ENCODE measurements at regions not wholly inside any gene's neighbourhood (a gene's known extent, or its start where the extent isn't known, plus 50 kb on each side); places are given as distances from the start of the nearest gene placed in this dataset.

DNA sequence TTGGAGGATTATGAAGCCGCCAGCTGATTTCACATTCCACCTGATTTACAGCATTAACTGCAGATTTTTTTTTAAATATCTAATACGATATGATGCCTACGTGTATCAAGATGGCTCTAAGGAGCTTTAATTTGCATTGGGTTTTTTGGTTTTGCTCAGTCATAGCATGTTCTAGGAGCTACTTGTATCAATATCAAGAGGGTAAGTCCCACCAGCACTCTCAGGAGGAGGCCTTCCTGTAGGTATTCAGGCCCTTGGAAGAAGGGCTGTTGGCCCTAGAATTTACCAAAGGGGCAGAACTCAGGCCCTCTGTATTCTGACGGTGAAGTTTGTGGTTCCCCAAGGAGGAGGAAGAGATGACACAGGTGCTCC is 97.2 kb upstream of the IPO5 start:
- DNase-seq, result no peak
- H2AFZ ChIP-seq (ENCODE audit: low read length), result no peak overlapping the region

DNA sequence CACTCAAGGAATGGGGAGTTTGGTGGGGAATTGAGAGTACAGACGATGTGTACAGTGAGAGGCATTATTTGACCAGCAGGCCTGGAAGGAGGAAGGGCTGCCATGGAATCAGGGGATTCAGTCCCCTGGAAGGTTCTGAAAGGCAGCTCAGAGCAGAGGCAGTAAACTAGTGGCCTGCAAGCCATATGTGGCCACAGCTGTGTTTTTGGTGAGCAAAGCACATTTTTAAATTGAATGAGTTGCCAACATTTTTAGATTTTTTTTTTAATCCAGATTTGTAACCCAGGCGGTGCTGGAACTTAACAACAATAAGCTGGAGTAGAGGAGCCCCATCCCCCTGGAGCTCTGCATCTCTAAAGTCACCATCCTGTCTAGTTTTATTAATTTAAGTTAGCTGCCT is 95.3 kb upstream of the IPO5 start:
- Histone ChIP-seq H3K79me2 (ENCODE audit: low read length) (no peaks in the 10 kb centered on the region), H3K4me1 (ENCODE audit: low read length) (peaks cover 9% of the 10 kb centered on the region), H3K27ac (ENCODE audit: low read length) (no peak overlapping the region), H3K4me3 (ENCODE audit: low read length) (no peak overlapping the region), H3K36me3 (ENCODE audit: insufficient read depth, low read length) (no peaks in the 10 kb centered on the region), H3K4me2 (ENCODE audit: low read depth, low read length, poor library complexity, severe bottlenecking) (no peak overlapping the region), H3K9me2 (replicated peaks; ENCODE audit: insufficient read depth, low read length) (no peaks in the 10 kb centered on the region), H3K27me3 (ENCODE audit: low read length) (no peaks in the 10 kb centered on the region), H3K9me3 (ENCODE audit: low read length) (no peaks in the 10 kb centered on the region), H4K20me1 (ENCODE audit: insufficient read depth, low read depth, low read length) (no peaks in the 10 kb centered on the region), H3K9ac (ENCODE audit: low read length) (no peak overlapping the region), H2AFZ (ENCODE audit: low read length) (no peak overlapping the region)
- DNase-seq, result no peak

More for the DNA sequence above, 97.2 kb upstream of the IPO5 start:
- Histone ChIP-seq H3K4me2 (ENCODE audit: low read depth, low read length, poor library complexity, severe bottlenecking) (no peak overlapping the region), H3K27me3 (ENCODE audit: low read length) (no peaks in the 10 kb centered on the region), H3K4me3 (ENCODE audit: low read length) (no peak overlapping the region), H4K20me1 (ENCODE audit: insufficient read depth, low read depth, low read length) (no peaks in the 10 kb centered on the region), H3K9me2 (replicated peaks; ENCODE audit: insufficient read depth, low read length) (no peaks in the 10 kb centered on the region), H3K9ac (ENCODE audit: low read length) (no peak overlapping the region), H3K9me3 (ENCODE audit: low read length) (no peaks in the 10 kb centered on the region), H3K79me2 (ENCODE audit: low read length) (no peaks in the 10 kb centered on the region), H3K27ac (ENCODE audit: low read length) (no peak overlapping the region), H3K4me1 (ENCODE audit: low read length) (peaks cover 9% of the 10 kb centered on the region), H3K36me3 (ENCODE audit: insufficient read depth, low read length) (no peaks in the 10 kb centered on the region)

DNA sequence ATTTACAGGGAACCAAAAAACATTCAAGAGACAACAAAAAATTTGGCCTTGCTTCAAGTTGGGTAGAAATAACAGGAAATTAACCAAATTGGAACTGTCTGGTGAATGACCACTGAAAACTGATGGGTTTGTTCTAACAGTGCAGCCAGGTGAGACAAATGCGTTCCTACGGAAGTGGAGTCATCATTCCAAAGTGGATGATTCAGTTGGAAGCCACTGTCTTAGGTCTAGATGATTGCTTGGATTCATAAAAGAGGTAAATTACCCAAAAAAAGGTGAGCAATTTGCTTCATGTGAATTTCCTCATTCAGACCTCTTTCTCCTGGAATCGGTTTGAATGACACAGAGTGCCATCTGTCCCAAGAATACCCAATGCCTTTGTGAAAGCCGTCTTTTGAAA is 87.1 kb upstream of the IPO5 start:
- no peak for DNase-seq
- no peaks in the 10 kb centered on the region for H4K20me1 ChIP-seq (ENCODE audit: insufficient read depth, low read depth, low read length)
- H3K4me2 ChIP-seq (ENCODE audit: low read depth, low read length, poor library complexity, severe bottlenecking), result no peak overlapping the region
- H3K9ac ChIP-seq (ENCODE audit: low read length), result no peak overlapping the region
- H3K79me2 ChIP-seq (ENCODE audit: low read length), result no peaks in the 10 kb centered on the region
- no peaks in the 10 kb centered on the region for H3K4me1 ChIP-seq (ENCODE audit: low read length)
- H3K9me3 ChIP-seq (ENCODE audit: low read length), result no peaks in the 10 kb centered on the region
- H3K27me3 ChIP-seq (ENCODE audit: low read length), result no peaks in the 10 kb centered on the region
- no peaks in the 10 kb centered on the region for H3K9me2 ChIP-seq (replicated peaks; ENCODE audit: insufficient read depth, low read length)
- no peak overlapping the region for H2AFZ ChIP-seq (ENCODE audit: low read length)
- no peak overlapping the region for H3K27ac ChIP-seq (ENCODE audit: low read length)
- no peaks in the 10 kb centered on the region for H3K36me3 ChIP-seq (ENCODE audit: insufficient read depth, low read length)
- H3K4me3 ChIP-seq (ENCODE audit: low read length), result no peak overlapping the region

DNA sequence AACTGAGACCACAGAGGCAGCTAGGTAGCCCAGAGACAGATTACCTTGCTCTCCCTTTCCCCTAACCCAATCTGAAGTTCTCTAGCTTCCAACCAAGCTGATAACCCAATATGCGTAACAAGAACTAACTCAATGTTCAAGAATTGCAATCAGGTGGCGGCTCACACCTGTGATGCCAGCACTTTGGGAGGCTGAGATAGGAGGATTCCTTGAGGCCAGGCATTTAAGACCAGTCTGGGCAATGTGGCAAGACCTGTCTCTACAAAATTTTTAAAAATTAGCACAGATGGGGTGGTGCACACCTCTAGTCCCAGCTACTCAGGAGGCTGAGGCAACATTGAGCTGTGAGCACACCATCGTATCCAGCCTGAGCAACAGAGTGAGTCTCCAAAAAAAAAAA is 86.7 kb upstream of the IPO5 start:
- H3K9ac ChIP-seq (ENCODE audit: low read length), result no peak overlapping the region

DNA sequence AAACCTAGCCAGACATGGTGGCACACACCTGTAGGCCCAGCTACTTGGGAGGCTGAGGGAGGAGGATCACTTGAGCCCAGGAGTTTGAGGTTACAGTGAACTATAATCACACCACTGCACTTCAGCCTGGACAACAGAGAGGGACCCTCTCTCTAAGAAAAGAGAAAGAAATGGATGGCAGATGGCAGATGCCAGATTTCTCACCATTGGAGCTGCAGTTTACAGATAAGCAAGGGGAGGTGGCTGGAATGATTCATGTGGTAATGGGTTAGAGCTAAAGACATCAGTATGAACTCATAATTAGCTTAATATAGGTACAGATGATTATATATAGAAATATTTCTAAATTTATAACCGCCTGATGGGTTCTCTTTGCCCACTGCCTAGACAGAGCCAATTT is 80.1 kb upstream of the IPO5 start:
- no peaks in the 10 kb centered on the region for H3K27me3 ChIP-seq (ENCODE audit: low read length)

More for the DNA sequence above, 86.7 kb upstream of the IPO5 start:
- H3K9me3 ChIP-seq (ENCODE audit: low read length), result no peaks in the 10 kb centered on the region
- no peak overlapping the region for H2AFZ ChIP-seq (ENCODE audit: low read length)
- H3K4me1 ChIP-seq (ENCODE audit: low read length), result no peaks in the 10 kb centered on the region
- H3K9me2 ChIP-seq (replicated peaks; ENCODE audit: insufficient read depth, low read length), result no peaks in the 10 kb centered on the region
- DNase-seq, result no peak
- no peaks in the 10 kb centered on the region for H3K79me2 ChIP-seq (ENCODE audit: low read length)
- no peaks in the 10 kb centered on the region for H4K20me1 ChIP-seq (ENCODE audit: insufficient read depth, low read depth, low read length)
- no peak overlapping the region for H3K4me2 ChIP-seq (ENCODE audit: low read depth, low read length, poor library complexity, severe bottlenecking)
- no peaks in the 10 kb centered on the region for H3K27me3 ChIP-seq (ENCODE audit: low read length)
- H3K27ac ChIP-seq (ENCODE audit: low read length), result no peak overlapping the region
- no peaks in the 10 kb centered on the region for H3K36me3 ChIP-seq (ENCODE audit: insufficient read depth, low read length)
- H3K4me3 ChIP-seq (ENCODE audit: low read length), result no peak overlapping the region

DNA sequence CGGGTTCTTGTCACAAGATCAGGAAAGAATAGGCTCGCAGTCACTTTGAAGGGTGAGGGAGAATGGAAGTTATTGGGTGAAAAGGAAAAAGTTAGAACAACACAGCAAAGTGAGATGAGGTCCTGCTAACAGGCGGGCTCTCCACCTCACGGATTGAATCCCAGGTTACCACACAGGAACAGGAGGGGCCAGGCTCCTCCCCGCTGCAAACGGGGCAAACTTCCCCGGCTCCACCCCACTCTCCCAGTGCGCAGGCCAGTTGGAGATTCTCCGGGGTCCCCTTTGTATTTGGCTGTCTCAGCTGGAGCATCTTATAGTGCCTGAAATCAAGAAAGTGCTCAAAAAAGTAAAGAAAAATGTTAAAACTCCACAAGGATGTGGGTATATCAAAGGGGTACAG is 78.3 kb upstream of the IPO5 start:
- DNase-seq, result no peak
- Histone ChIP-seq H3K79me2 (ENCODE audit: low read length) (no peaks in the 10 kb centered on the region), H3K4me3 (ENCODE audit: low read length) (no peak overlapping the region), H3K27me3 (ENCODE audit: low read length) (no peaks in the 10 kb centered on the region), H3K9me2 (replicated peaks; ENCODE audit: insufficient read depth, low read length) (no peaks in the 10 kb centered on the region), H3K9ac (ENCODE audit: low read length) (no peak overlapping the region), H3K4me2 (ENCODE audit: low read depth, low read length, poor library complexity, severe bottlenecking) (no peak overlapping the region), H3K9me3 (ENCODE audit: low read length) (no peaks in the 10 kb centered on the region), H4K20me1 (ENCODE audit: insufficient read depth, low read depth, low read length) (no peaks in the 10 kb centered on the region), H3K27ac (ENCODE audit: low read length) (no peak overlapping the region), H2AFZ (ENCODE audit: low read length) (no peak overlapping the region), H3K4me1 (ENCODE audit: low read length) (no peaks in the 10 kb centered on the region), H3K36me3 (ENCODE audit: insufficient read depth, low read length) (no peaks in the 10 kb centered on the region)

More for the DNA sequence above, 80.1 kb upstream of the IPO5 start:
- Histone ChIP-seq H3K4me1 (ENCODE audit: low read length) (no peaks in the 10 kb centered on the region), H3K4me2 (ENCODE audit: low read depth, low read length, poor library complexity, severe bottlenecking) (no peak overlapping the region), H3K36me3 (ENCODE audit: insufficient read depth, low read length) (no peaks in the 10 kb centered on the region), H3K9me2 (replicated peaks; ENCODE audit: insufficient read depth, low read length) (no peaks in the 10 kb centered on the region), H3K9me3 (ENCODE audit: low read length) (no peaks in the 10 kb centered on the region), H4K20me1 (ENCODE audit: insufficient read depth, low read depth, low read length) (no peaks in the 10 kb centered on the region), H3K27ac (ENCODE audit: low read length) (no peak overlapping the region), H3K9ac (ENCODE audit: low read length) (no peak overlapping the region), H3K4me3 (ENCODE audit: low read length) (no peak overlapping the region), H3K79me2 (ENCODE audit: low read length) (no peaks in the 10 kb centered on the region), H2AFZ (ENCODE audit: low read length) (no peak overlapping the region)
- DNase-seq, result no peak

DNA sequence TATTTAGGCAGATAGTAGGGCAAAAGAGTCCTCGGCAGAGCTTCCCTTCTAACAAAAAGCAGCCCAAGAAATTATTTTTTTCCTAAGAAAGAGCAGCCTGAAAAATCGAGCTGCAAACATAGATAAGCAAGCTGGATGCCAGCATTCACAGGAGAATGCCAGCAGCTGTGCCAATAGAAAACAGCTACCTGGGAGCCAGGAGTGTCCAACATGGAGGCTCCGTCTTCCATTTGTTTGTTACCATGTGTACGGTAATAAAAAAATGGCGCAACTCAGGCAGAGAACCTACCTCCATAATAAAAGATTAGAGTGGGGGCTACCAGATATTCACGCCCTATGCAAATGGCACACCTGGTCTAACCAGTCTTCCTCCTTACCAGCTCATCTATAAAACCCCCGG is 77.6 kb upstream of the IPO5 start:
- Histone ChIP-seq H3K9ac (ENCODE audit: low read length) (no peak overlapping the region), H3K36me3 (ENCODE audit: insufficient read depth, low read length) (no peaks in the 10 kb centered on the region), H3K79me2 (ENCODE audit: low read length) (no peaks in the 10 kb centered on the region), H3K4me1 (ENCODE audit: low read length) (no peaks in the 10 kb centered on the region), H3K4me2 (ENCODE audit: low read depth, low read length, poor library complexity, severe bottlenecking) (no peak overlapping the region), H4K20me1 (ENCODE audit: insufficient read depth, low read depth, low read length) (no peaks in the 10 kb centered on the region), H2AFZ (ENCODE audit: low read length) (no peak overlapping the region), H3K9me3 (ENCODE audit: low read length) (no peaks in the 10 kb centered on the region), H3K9me2 (replicated peaks; ENCODE audit: insufficient read depth, low read length) (no peaks in the 10 kb centered on the region), H3K27ac (ENCODE audit: low read length) (no peak overlapping the region), H3K27me3 (ENCODE audit: low read length) (no peaks in the 10 kb centered on the region), H3K4me3 (ENCODE audit: low read length) (no peak overlapping the region)
- DNase-seq, result no peak

DNA sequence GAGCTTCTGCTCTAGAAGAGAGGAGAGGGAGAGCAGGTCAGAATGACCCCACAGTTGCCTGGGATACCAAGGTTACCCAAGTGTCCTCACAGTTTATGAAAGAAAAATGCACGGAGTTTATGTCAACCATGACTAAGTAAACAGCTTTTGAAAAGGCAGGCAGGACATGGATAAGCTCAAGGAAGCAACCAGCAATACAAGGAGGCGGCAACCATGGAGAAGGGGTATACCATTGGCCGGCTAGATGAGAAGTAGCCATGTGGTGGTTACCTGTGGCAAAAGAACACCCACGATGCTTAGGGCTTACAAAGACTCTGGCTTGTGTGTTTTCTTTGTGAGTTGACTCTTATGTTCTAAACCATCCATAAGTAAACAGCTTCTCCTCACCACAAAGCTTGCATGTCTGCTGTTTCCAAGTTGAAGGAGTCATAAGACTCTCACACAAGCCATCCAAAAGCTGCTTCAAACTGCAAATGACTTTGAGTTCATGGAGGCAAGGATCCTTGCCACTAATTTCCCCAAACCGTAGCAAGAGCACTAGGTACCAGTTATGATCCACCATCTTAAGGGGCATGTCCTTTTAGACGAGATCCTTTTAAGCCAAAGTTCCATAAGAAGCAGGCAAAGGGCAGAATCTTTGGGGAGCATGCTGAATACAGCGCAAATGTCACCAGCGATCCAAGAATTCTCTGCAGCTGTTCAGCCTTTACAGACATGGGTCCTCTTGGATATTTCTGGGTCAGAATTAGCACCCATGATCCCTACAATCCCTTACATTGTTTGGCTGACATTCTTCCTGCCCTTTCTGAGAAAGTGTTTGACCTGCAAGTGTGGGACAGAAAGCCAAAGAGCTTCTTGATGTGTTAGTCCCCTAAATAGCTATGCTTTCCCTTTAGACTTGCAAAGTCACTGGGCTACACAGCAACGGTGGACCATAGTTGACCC is 74.8 kb upstream of the IPO5 start:
- no peak for DNase-seq
- no peaks in the 10 kb centered on the region for H3K9me3 ChIP-seq (ENCODE audit: low read length)
- H3K4me2 ChIP-seq (ENCODE audit: low read depth, low read length, poor library complexity, severe bottlenecking), result no peak overlapping the region
- no peaks in the 10 kb centered on the region for H3K79me2 ChIP-seq (ENCODE audit: low read length)
- H3K27me3 ChIP-seq (ENCODE audit: low read length), result no peaks in the 10 kb centered on the region
- no peak overlapping the region for H3K27ac ChIP-seq (ENCODE audit: low read length)
- H3K9me2 ChIP-seq (replicated peaks; ENCODE audit: insufficient read depth, low read length), result no peaks in the 10 kb centered on the region
- no peak overlapping the region for H2AFZ ChIP-seq (ENCODE audit: low read length)
- no peaks in the 10 kb centered on the region for H4K20me1 ChIP-seq (ENCODE audit: insufficient read depth, low read depth, low read length)
- H3K36me3 ChIP-seq (ENCODE audit: insufficient read depth, low read length), result no peaks in the 10 kb centered on the region
- no peaks in the 10 kb centered on the region for H3K4me1 ChIP-seq (ENCODE audit: low read length)
- no peak overlapping the region for H3K4me3 ChIP-seq (ENCODE audit: low read length)
- no peak overlapping the region for H3K9ac ChIP-seq (ENCODE audit: low read length)

Measured in Karpas-422 (cell line).